Fibroblast of lung (primary cell): ENCODE measurements at regions not wholly inside any gene's neighbourhood (a gene's known extent, or its start where the extent isn't known, plus 50 kb on each side); places are given as distances from the start of the nearest gene placed in this dataset.

Experiments used
- DNase-seq, 2 donors: peaks; one replicate each; pipeline versions ENCODE4 v3.0.0 to v3.0.0-alpha.2; 2010; ENCODE audit warnings: low read depth in 2 of 2
- H2AFZ ChIP-seq: 2 replicates; pipeline ENCODE4 v1.5.1; 2012; ENCODE audit warnings: low read length, control low read depth, inconsistent platforms
- H3K27ac ChIP-seq: 2 replicates; pipeline ENCODE4 v1.5.1; 2011; ENCODE audit warnings: low read length, control low read depth; ENCODE audit not compliant: insufficient read depth
- H3K27me3 ChIP-seq: 2 replicates; pipeline ENCODE4 v1.5.1; 2011; ENCODE audit warnings: mild to moderate bottlenecking, low read length; ENCODE audit not compliant: control insufficient read depth, insufficient read depth
- H3K36me3 ChIP-seq: 2 replicates; pipeline ENCODE4 v1.5.1; 2011; ENCODE audit warnings: low read length; ENCODE audit not compliant: control insufficient read depth, insufficient read depth
- H3K4me1 ChIP-seq: 2 replicates; pipeline ENCODE4 v1.5.1; 2011; ENCODE audit warnings: low read length; ENCODE audit not compliant: control insufficient read depth, insufficient read depth; ENCODE audit errors: extremely low read depth
- H3K4me2 ChIP-seq: 2 replicates; pipeline ENCODE4 v1.5.1; 2011; ENCODE audit warnings: low read length, control low read depth; ENCODE audit not compliant: insufficient read depth; ENCODE audit errors: extremely low read depth
- H3K4me3 ChIP-seq, 4 experiments: fragments of 200-600 bp in 1 of 4; sonication (generic) in 1 of 4; replicated peaks in 1 of 4; 2 replicates each; pipeline ENCODE4 v1.5.1; 2011 to 2016; ENCODE audit warnings: low read length in 4 of 4, low read depth in 3 of 4, mild to moderate bottlenecking in 3 of 4, control low read depth in 2 of 4, inconsistent platforms in 1 of 4, mixed read lengths in 1 of 4; ENCODE audit not compliant: insufficient read depth in 1 of 4; ENCODE audit errors: control extremely low read depth in 1 of 4
- H3K79me2 ChIP-seq: 2 replicates; pipeline ENCODE4 v1.5.1; 2012; ENCODE audit warnings: mild to moderate bottlenecking, low read length, inconsistent platforms; ENCODE audit not compliant: control insufficient read depth, insufficient read depth
- H3K9ac ChIP-seq: 2 replicates; pipeline ENCODE4 v1.5.1; 2011; ENCODE audit warnings: mild to moderate bottlenecking, low read length, control low read depth; ENCODE audit not compliant: insufficient read depth
- H3K9me3 ChIP-seq: 2 replicates; pipeline ENCODE4 v1.5.1; 2012; ENCODE audit warnings: low read depth, low read length; ENCODE audit not compliant: control insufficient read depth, insufficient read depth
- H4K20me1 ChIP-seq: 2 replicates; pipeline ENCODE4 v1.5.1; 2011; ENCODE audit warnings: low read length; ENCODE audit not compliant: control insufficient read depth, insufficient read depth; ENCODE audit errors: extremely low read depth
- CTCF ChIP-seq, 2 donors: IDR thresholded peaks in 1 of 2; conservative IDR thresholded peaks in 1 of 2; 1 replicate in 1 of 2; 2 replicates in 1 of 2; pipeline ENCODE4 v1.5.1; 2011 to 2012; ENCODE audit warnings: low read length in 2 of 2, control low read depth in 1 of 2, inconsistent platforms in 1 of 2, low read depth in 1 of 2, mild to moderate bottlenecking in 1 of 2
- EZH2 ChIP-seq: IDR thresholded peaks from 2 replicates; pipeline ENCODE4 v1.5.1; 2012; ENCODE audit warnings: low read length, control low read depth, mild to moderate bottlenecking; ENCODE audit errors: missing control alignments

- Histone ChIP-seq H3K4me1 (no peaks in the 10 kb centered on the region), H3K9ac (no peak overlapping the region), H4K20me1 (no peaks in the 10 kb centered on the region), H3K4me2 (no peak overlapping the region), H3K27me3 (no peaks in the 10 kb centered on the region), H2AFZ (no peak overlapping the region), H3K79me2 (no peaks in the 10 kb centered on the region), H3K27ac (no peak overlapping the region), H3K4me3 (no peak overlapping the region), H3K9me3 (no peaks in the 10 kb centered on the region), H3K36me3 (no peaks in the 10 kb centered on the region)
- DNase-seq = no peak
- no peak for TF ChIP-seq EZH2
- no peak for TF ChIP-seq CTCF (conservative IDR thresholded peaks at IDR 0.05 in 1 of 2, IDR thresholded peaks at IDR 0.05 in 1 of 2; ENCODE audit: low read depth in 1 of 2, low read length in 2 of 2)
Measured at GRCh38 chr21:27333096-27333495, 366.2 kb upstream of the ADAMTS5 start.

- Histone ChIP-seq H3K27ac (no peak overlapping the region), H4K20me1 (no peaks in the 10 kb centered on the region), H3K4me2 (peak overlapping the region; percentile 68), H3K4me1 (no peaks in the 10 kb centered on the region), H3K4me3 (no peak overlapping the region), H3K9ac (no peak overlapping the region), H3K9me3 (no peaks in the 10 kb centered on the region), H3K36me3 (no peaks in the 10 kb centered on the region), H3K27me3 (no peaks in the 10 kb centered on the region), H3K79me2 (no peaks in the 10 kb centered on the region), H2AFZ (no peak overlapping the region)
- TF ChIP-seq CTCF (conservative IDR thresholded peaks at IDR 0.05 in 1 of 2, IDR thresholded peaks at IDR 0.05 in 1 of 2; ENCODE audit: low read depth in 1 of 2, low read length in 2 of 2) (no peak), EZH2 (no peak)
- peak in 1 of 2 donors; percentile 98 for DNase-seq
Measured at GRCh38 chr21:27329255-27329851, 362.5 kb upstream of the ADAMTS5 start.

GRCh38 chr21:27326301-27326700 lies 359.4 kb upstream of the ADAMTS5 start:
- no peaks in the 10 kb centered on the region for H3K27me3 ChIP-seq
- H3K79me2 ChIP-seq = no peaks in the 10 kb centered on the region
- H3K36me3 ChIP-seq = no peaks in the 10 kb centered on the region
- no peaks in the 10 kb centered on the region for H4K20me1 ChIP-seq
- no peak overlapping the region for H3K27ac ChIP-seq
- no peak overlapping the region for H3K4me3 ChIP-seq
- DNase-seq = no peak
- no peak overlapping the region for H2AFZ ChIP-seq
- TF ChIP-seq CTCF (conservative IDR thresholded peaks at IDR 0.05 in 1 of 2, IDR thresholded peaks at IDR 0.05 in 1 of 2; ENCODE audit: low read depth in 1 of 2, low read length in 2 of 2) (no peak), EZH2 (no peak)
- no peak overlapping the region for H3K9ac ChIP-seq
- no peak overlapping the region for H3K4me2 ChIP-seq
- H3K4me1 ChIP-seq = no peaks in the 10 kb centered on the region
- no peaks in the 10 kb centered on the region for H3K9me3 ChIP-seq
